Mesodermal cell (in vitro differentiated cells): ENCODE measurements at regions not wholly inside any gene's neighbourhood (a gene's known extent, or its start where the extent isn't known, plus 50 kb on each side); places are given as distances from the start of the nearest gene placed in this dataset.

Experiments
- H3K27ac ChIP-seq: 2 replicates; pipeline ENCODE4 v1.7.0; 2013; ENCODE audit warnings: mild to moderate bottlenecking, low read depth, low read length, moderate library complexity; ENCODE audit not compliant: severe bottlenecking
- H3K36me3 ChIP-seq: 2 replicates; pipeline ENCODE4 v1.7.1; 2013; ENCODE audit warnings: mild to moderate bottlenecking, low read length, moderate library complexity; ENCODE audit not compliant: control insufficient read depth, insufficient read depth
- H3K4me1 ChIP-seq: one replicate; pipeline ENCODE4 v1.7.1; 2013; ENCODE audit warnings: mild to moderate bottlenecking, low read length; ENCODE audit not compliant: insufficient read depth, control insufficient read depth, poor library complexity, severe bottlenecking
- H3K4me3 ChIP-seq: 2 replicates; pipeline ENCODE4 v1.7.0; 2013; ENCODE audit warnings: low read length, control low read depth, mild to moderate bottlenecking; ENCODE audit not compliant: insufficient read depth, poor library complexity, severe bottlenecking; ENCODE audit errors: extremely low read depth
- H3K9me3 ChIP-seq: 2 replicates; pipeline ENCODE4 v1.7.1; 2013; ENCODE audit warnings: mild to moderate bottlenecking, low read length, moderate library complexity; ENCODE audit not compliant: control insufficient read depth
- WGBS, 2 experiments: methylation state at CpG; one replicate each; pipeline ENCODE4 v1.1.5; 2013; ENCODE audit warnings: missing lambda C conversion rate in 2 of 2; ENCODE audit not compliant: insufficient coverage in 2 of 2; 5-methylcytosine and 5-hydroxymethylcytosine counted together

GRCh38 chr5:40315126-40315525, 364.6 kb upstream of the PTGER4 start:
- Histone ChIP-seq H3K4me3 (no peak overlapping the region), H3K9me3 (no peaks in the 10 kb centered on the region)

GRCh38 chr5:40314275-40314674, 365.4 kb upstream of the PTGER4 start:
- H3K4me1 ChIP-seq = no peaks in the 10 kb centered on the region

More at GRCh38 chr5:40315126-40315525, 364.6 kb upstream of the PTGER4 start:
- Histone ChIP-seq H3K27ac (no peak overlapping the region), H3K4me1 (no peaks in the 10 kb centered on the region), H3K36me3 (no peaks in the 10 kb centered on the region)
- no CpG with 5 or more reads among the region's 1 CpG for WGBS, 2 experiments

GRCh38 chr5:40312205-40312604, 367.5 kb upstream of the PTGER4 start:
- H3K36me3 ChIP-seq = no peaks in the 10 kb centered on the region
- H3K4me3 ChIP-seq = no peak overlapping the region
- H3K9me3 ChIP-seq = no peaks in the 10 kb centered on the region
- no peak overlapping the region for H3K27ac ChIP-seq
- 92 to 100% methylated on average over 1 to 2 of the region's 2 CpGs for WGBS, 2 experiments
- H3K4me1 ChIP-seq = no peaks in the 10 kb centered on the region

More at GRCh38 chr5:40314275-40314674, 365.4 kb upstream of the PTGER4 start:
- Histone ChIP-seq H3K4me3 (no peak overlapping the region), H3K9me3 (no peaks in the 10 kb centered on the region), H3K27ac (no peak overlapping the region), H3K36me3 (no peaks in the 10 kb centered on the region)
- 80% methylated on average over 1 of the region's 2 CpGs; no CpG with 5 or more reads in 1 of the 2 experiments for WGBS, 2 experiments

- Histone ChIP-seq H3K4me1 (no peaks in the 10 kb centered on the region), H3K9me3 (no peaks in the 10 kb centered on the region), H3K36me3 (no peaks in the 10 kb centered on the region), H3K4me3 (no peak overlapping the region), H3K27ac (no peak overlapping the region)
- 100% methylated on average over 1 of the region's 2 CpGs; no CpG with 5 or more reads in 1 of the 2 experiments for WGBS, 2 experiments
These were observed 369.9 kb upstream of the PTGER4 start for GRCh38 chr5:40309851-40310250.

GRCh38 chr5:40308867-40309266, 370.8 kb upstream of the PTGER4 start:
- no peaks in the 10 kb centered on the region for H3K4me1 ChIP-seq
- H3K9me3 ChIP-seq = no peaks in the 10 kb centered on the region
- H3K27ac ChIP-seq = no peak overlapping the region
- H3K4me3 ChIP-seq = no peak overlapping the region
- H3K36me3 ChIP-seq = no peaks in the 10 kb centered on the region

- Histone ChIP-seq H3K36me3 (no peaks in the 10 kb centered on the region), H3K4me1 (no peaks in the 10 kb centered on the region), H3K27ac (no peak overlapping the region), H3K9me3 (no peaks in the 10 kb centered on the region), H3K4me3 (no peak overlapping the region)
These were observed 371.8 kb upstream of the PTGER4 start for GRCh38 chr5:40307920-40308319.

- Histone ChIP-seq H3K36me3 (no peaks in the 10 kb centered on the region), H3K4me1 (no peaks in the 10 kb centered on the region), H3K4me3 (no peak overlapping the region), H3K9me3 (no peaks in the 10 kb centered on the region), H3K27ac (no peak overlapping the region)
- 80% methylated on average over 1 of the region's 2 CpGs; no CpG with 5 or more reads in 1 of the 2 experiments for WGBS, 2 experiments
These were observed 372.7 kb upstream of the PTGER4 start for GRCh38 chr5:40306869-40307487.

GRCh38 chr5:40292006-40292405, 387.7 kb upstream of the PTGER4 start:
- WGBS, 2 experiments = 86 to 100% methylated on average over 1 to 2 of the region's 3 CpGs
- H3K4me1 ChIP-seq = no peaks in the 10 kb centered on the region
- H3K27ac ChIP-seq = no peak overlapping the region
- H3K9me3 ChIP-seq = no peaks in the 10 kb centered on the region
- no peak overlapping the region for H3K4me3 ChIP-seq
- H3K36me3 ChIP-seq = no peaks in the 10 kb centered on the region

GRCh38 chr5:40291338-40291737, 388.4 kb upstream of the PTGER4 start:
- 100% methylated on average over 1 of the region's 2 CpGs; no CpG with 5 or more reads in 1 of the 2 experiments for WGBS, 2 experiments
- Histone ChIP-seq H3K27ac (no peak overlapping the region), H3K4me3 (no peak overlapping the region), H3K9me3 (no peaks in the 10 kb centered on the region), H3K36me3 (no peaks in the 10 kb centered on the region), H3K4me1 (no peaks in the 10 kb centered on the region)

- Histone ChIP-seq H3K4me3 (no peak overlapping the region), H3K9me3 (no peaks in the 10 kb centered on the region), H3K27ac (no peak overlapping the region), H3K36me3 (no peaks in the 10 kb centered on the region), H3K4me1 (no peaks in the 10 kb centered on the region)
- 91% methylated on average over 3 of the region's 4 CpGs; no CpG with 5 or more reads in 1 of the 2 experiments for WGBS, 2 experiments
These were observed 390.8 kb upstream of the PTGER4 start for GRCh38 chr5:40288800-40289485.

- no peaks in the 10 kb centered on the region for H3K4me1 ChIP-seq
- no peak overlapping the region for H3K4me3 ChIP-seq
- no peaks in the 10 kb centered on the region for H3K9me3 ChIP-seq
- WGBS, 2 experiments = 90% methylated on average over 2 of the region's 3 CpGs; no CpG with 5 or more reads in 1 of the 2 experiments
- H3K27ac ChIP-seq = no peak overlapping the region
- H3K36me3 ChIP-seq = no peaks in the 10 kb centered on the region
These were observed 394.9 kb upstream of the PTGER4 start for GRCh38 chr5:40284863-40285262.
